K562 (cell line): ENCODE measurements at regions not wholly inside any gene's neighbourhood (a gene's known extent, or its start where the extent isn't known, plus 50 kb on each side); places are given as distances from the start of the nearest gene placed in this dataset.

Source experiments
- ATF1 ChIP-seq, 2 experiments: fragments of 450-650 bp in 1 of 2; IDR thresholded peaks; 2 replicates each; pipeline ENCODE4 v1.6.1; 2016; ENCODE audit warnings: missing compliant biosample characterization in 1 of 2, missing genetic modification characterization in 1 of 2
- CBX2 ChIP-seq: fragments of 200-600 bp; sonication (generic); IDR thresholded peaks from one replicate; pipeline ENCODE4 v1.6.1; 2012; ENCODE audit warnings: mild to moderate bottlenecking, low read length, inconsistent platforms; ENCODE audit not compliant: insufficient read depth, poor library complexity, severe bottlenecking
- CREM ChIP-seq: IDR thresholded peaks from 2 replicates; pipeline ENCODE4 v1.6.1; 2014; ENCODE audit warnings: antibody characterized with exemption, low read depth
- KLF6 ChIP-seq: fragments of 250-450 bp; sonication (Bioruptor Pico); IDR thresholded peaks from 2 replicates; pipeline ENCODE4 v1.4.0; 2020; ENCODE audit warnings: mild to moderate bottlenecking, moderate library complexity, borderline replicate concordance
- LEF1 ChIP-seq: fragments of 450-650 bp; IDR thresholded peaks from 2 replicates; pipeline ENCODE4 v1.6.1; 2016; ENCODE audit warnings: mild to moderate bottlenecking
- MTF1 ChIP-seq: fragments of 250-450 bp; sonication (Bioruptor Pico); IDR thresholded peaks from 2 replicates; pipeline ENCODE4 v1.9.0; 2021; ENCODE audit warnings: moderate library complexity, mild to moderate bottlenecking, inconsistent platforms, borderline replicate concordance
- PTRF ChIP-seq: fragments of 450-650 bp; IDR thresholded peaks from 2 replicates; pipeline ENCODE4 v1.6.1; 2016; ENCODE audit warnings: mild to moderate bottlenecking, missing genetic modification characterization, missing compliant biosample characterization
- SP1 ChIP-seq: sonication (generic); formaldehyde crosslinking; IDR thresholded peaks from 2 replicates; pipeline ENCODE4 v1.8.1; 2022; ENCODE audit warnings: mild to moderate bottlenecking, missing genetic modification reagents
- TEAD1 ChIP-seq, 2 experiments: fragments of 450-650 bp in 1 of 2; sonication (generic) in 1 of 2; formaldehyde crosslinking; IDR thresholded peaks; 2 replicates each; pipeline versions ENCODE4 v1.4.0 to v1.8.0; 2020 to 2022; ENCODE audit warnings: mild to moderate bottlenecking in 2 of 2, missing genetic modification reagents in 1 of 2
- ZNF12 ChIP-seq: sonication (generic); formaldehyde crosslinking; IDR thresholded peaks from 2 replicates; pipeline ENCODE4 v1.4.0; 2020; ENCODE audit warnings: mild to moderate bottlenecking, missing genetic modification reagents
- ZNF23 ChIP-seq: fragments of 250-450 bp; sonication (Bioruptor Pico); IDR thresholded peaks from 2 replicates; pipeline ENCODE4 v1.4.0; 2020; ENCODE audit warnings: mild to moderate bottlenecking
- ZNF408 ChIP-seq: fragments of 250-450 bp; sonication (Bioruptor Pico); IDR thresholded peaks from 2 replicates; pipeline ENCODE4 v1.4.0; 2020; ENCODE audit warnings: low read depth, mild to moderate bottlenecking, moderate library complexity
- ZNF584 ChIP-seq: fragments of 200-800 bp; sonication (Bioruptor generic); IDR thresholded peaks from 2 replicates; pipeline ENCODE4 v1.6.1; 2016; ENCODE audit warnings: low read depth, mild to moderate bottlenecking, missing genetic modification characterization, missing compliant biosample characterization
- ZNF699 ChIP-seq: fragments of 250-450 bp; sonication (Bioruptor Pico); IDR thresholded peaks from 2 replicates; pipeline ENCODE4 v1.8.0; 2021; ENCODE audit warnings: mild to moderate bottlenecking, moderate library complexity; ENCODE audit not compliant: insufficient replicate concordance
- TF ChIP-seq, protein P1 (sequence below), 2 experiments: fragments of 450-650 bp; IDR thresholded peaks; 2 replicates each; pipeline ENCODE4 v1.6.1; 2016
- TF ChIP-seq, protein P2 (sequence below): sonication (generic); formaldehyde crosslinking; IDR thresholded peaks from 2 replicates; pipeline ENCODE4 v1.8.1; 2022; ENCODE audit warnings: missing genetic modification reagents
- TF ChIP-seq, protein P3 (sequence below): sonication (generic); formaldehyde crosslinking; IDR thresholded peaks from 2 replicates; pipeline ENCODE4 v1.8.0; 2022; ENCODE audit warnings: mild to moderate bottlenecking, missing genetic modification reagents
- TF ChIP-seq, protein P4 (sequence below): fragments of 450-650 bp; formaldehyde crosslinking; IDR thresholded peaks from 2 replicates; pipeline ENCODE4 v1.4.0; 2022; ENCODE audit warnings: missing genetic modification characterization
- TF ChIP-seq, protein P5 (sequence below): fragments of 450-650 bp; formaldehyde crosslinking; IDR thresholded peaks from 2 replicates; pipeline ENCODE4 v1.4.0; 2022; ENCODE audit warnings: mild to moderate bottlenecking, moderate library complexity
- TF ChIP-seq, protein P6 (sequence below): sonication (generic); formaldehyde crosslinking; IDR thresholded peaks from 2 replicates; pipeline ENCODE4 v1.8.0; 2022; ENCODE audit warnings: missing genetic modification reagents, mild to moderate bottlenecking, moderate library complexity, borderline replicate concordance

DNA sequence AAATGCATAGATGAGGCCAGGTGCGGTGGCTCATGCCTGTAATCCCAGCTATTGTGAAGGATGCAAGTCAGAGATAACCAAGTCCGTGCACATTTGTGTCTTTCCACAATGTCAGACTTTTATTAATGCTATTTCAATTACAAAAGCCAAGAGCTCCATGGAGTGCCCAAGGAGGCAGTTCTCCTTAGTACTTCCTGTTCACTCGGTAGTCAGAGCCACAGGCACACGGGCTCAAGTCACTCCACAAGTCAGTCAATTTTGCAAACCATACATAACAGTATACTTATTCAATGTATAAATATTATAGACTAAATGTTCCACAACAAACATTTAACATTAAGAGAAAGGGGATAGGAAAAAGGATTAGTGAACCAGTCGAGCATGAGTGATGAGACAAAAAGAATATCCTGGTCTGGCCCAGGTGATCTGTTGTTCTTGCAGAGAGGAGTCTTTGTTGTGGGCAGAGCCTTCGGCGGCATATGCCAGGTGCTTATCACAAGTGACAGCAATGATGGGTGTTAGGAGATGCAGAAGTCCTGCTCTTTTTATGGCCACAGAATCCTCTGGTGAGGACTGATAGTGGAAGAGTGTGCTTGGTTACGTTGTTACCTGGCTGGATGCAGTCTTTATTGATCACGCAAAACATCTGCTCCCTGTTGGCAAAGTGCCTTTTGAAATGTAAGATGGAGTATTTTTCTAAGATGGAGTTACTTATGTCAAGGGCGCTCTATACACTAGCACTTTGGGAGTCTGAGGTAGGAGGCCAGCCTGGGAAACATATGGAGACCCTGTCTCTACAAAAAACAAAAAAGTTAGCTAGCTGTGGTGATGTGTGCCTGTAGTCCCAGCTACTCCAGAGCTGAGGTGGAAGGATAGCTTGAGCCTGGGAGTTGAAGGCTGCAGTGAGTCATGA is 167.0 kb upstream of the FBXL17 start (continued):
- TF ChIP-seq TEAD1 (CRISPR knock-in tag; IDR thresholded peaks at IDR 0.05) (peak in 1 of 2 experiments; percentile 96; a peak in 2 of 4 replicates), KLF6 (CRISPR knock-in tag) (peak; percentile 91; the same call in 1 of the 2 replicates), ZNF12 (CRISPR knock-in tag) (no peak), CBX2 (no peak), ATF1 (CRISPR knock-in tag; IDR thresholded peaks at IDR 0.05) (no peak), ATF1 (tag; IDR thresholded peaks at IDR 0.05) (peak; percentile 37; the same call in 1 of the 2 replicates), LEF1 (peak; percentile 73; the same call in 1 of the 2 replicates), MTF1 (CRISPR knock-in tag) (peak; percentile 87), CREM (peak; percentile 37; the same call in 1 of the 2 replicates), ZNF408 (CRISPR knock-in tag) (no peak), ZNF23 (peak; percentile 75; the same call in 1 of the 2 replicates), PTRF (tag) (peak; percentile 86), ZNF699 (peak; percentile 72), ZNF584 (CRISPR knock-in tag) (peak; percentile 73), SP1 (CRISPR knock-in tag) (no peak)
- TF ChIP-seq, protein P1, sequence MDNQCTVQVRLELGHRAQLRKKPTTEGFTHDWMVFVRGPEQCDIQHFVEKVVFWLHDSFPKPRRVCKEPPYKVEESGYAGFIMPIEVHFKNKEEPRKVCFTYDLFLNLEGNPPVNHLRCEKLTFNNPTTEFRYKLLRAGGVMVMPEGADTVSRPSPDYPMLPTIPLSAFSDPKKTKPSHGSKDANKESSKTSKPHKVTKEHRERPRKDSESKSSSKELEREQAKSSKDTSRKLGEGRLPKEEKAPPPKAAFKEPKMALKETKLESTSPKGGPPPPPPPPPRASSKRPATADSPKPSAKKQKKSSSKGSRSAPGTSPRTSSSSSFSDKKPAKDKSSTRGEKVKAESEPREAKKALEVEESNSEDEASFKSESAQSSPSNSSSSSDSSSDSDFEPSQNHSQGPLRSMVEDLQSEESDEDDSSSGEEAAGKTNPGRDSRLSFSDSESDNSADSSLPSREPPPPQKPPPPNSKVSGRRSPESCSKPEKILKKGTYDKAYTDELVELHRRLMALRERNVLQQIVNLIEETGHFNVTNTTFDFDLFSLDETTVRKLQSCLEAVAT (IDR thresholded peaks at IDR 0.05): no peak
- TF ChIP-seq, protein P2, sequence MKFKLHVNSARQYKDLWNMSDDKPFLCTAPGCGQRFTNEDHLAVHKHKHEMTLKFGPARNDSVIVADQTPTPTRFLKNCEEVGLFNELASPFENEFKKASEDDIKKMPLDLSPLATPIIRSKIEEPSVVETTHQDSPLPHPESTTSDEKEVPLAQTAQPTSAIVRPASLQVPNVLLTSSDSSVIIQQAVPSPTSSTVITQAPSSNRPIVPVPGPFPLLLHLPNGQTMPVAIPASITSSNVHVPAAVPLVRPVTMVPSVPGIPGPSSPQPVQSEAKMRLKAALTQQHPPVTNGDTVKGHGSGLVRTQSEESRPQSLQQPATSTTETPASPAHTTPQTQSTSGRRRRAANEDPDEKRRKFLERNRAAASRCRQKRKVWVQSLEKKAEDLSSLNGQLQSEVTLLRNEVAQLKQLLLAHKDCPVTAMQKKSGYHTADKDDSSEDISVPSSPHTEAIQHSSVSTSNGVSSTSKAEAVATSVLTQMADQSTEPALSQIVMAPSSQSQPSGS (CRISPR knock-in tag): no peak
- TF ChIP-seq, protein P3, sequence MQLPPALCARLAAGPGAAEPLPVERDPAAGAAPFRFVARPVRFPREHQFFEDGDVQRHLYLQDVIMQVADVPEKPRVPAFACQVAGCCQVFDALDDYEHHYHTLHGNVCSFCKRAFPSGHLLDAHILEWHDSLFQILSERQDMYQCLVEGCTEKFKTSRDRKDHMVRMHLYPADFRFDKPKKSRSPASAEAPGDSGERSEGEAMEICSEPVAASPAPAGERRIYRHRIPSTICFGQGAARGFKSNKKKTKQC: no peak
- TF ChIP-seq, protein P4, sequence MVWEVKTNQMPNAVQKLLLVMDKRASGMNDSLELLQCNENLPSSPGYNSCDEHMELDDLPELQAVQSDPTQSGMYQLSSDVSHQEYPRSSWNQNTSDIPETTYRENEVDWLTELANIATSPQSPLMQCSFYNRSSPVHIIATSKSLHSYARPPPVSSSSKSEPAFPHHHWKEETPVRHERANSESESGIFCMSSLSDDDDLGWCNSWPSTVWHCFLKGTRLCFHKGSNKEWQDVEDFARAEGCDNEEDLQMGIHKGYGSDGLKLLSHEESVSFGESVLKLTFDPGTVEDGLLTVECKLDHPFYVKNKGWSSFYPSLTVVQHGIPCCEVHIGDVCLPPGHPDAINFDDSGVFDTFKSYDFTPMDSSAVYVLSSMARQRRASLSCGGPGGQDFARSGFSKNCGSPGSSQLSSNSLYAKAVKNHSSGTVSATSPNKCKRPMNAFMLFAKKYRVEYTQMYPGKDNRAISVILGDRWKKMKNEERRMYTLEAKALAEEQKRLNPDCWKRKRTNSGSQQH (CRISPR knock-in tag): peak; percentile 74; the same call in 1 of the 2 replicates
- TF ChIP-seq, protein P5, sequence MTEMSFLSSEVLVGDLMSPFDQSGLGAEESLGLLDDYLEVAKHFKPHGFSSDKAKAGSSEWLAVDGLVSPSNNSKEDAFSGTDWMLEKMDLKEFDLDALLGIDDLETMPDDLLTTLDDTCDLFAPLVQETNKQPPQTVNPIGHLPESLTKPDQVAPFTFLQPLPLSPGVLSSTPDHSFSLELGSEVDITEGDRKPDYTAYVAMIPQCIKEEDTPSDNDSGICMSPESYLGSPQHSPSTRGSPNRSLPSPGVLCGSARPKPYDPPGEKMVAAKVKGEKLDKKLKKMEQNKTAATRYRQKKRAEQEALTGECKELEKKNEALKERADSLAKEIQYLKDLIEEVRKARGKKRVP (CRISPR knock-in tag): peak; percentile 82
- TF ChIP-seq, protein P6, sequence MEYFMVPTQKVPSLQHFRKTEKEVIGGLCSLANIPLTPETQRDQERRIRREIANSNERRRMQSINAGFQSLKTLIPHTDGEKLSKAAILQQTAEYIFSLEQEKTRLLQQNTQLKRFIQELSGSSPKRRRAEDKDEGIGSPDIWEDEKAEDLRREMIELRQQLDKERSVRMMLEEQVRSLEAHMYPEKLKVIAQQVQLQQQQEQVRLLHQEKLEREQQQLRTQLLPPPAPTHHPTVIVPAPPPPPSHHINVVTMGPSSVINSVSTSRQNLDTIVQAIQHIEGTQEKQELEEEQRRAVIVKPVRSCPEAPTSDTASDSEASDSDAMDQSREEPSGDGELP (CRISPR knock-in tag): no peak
